H9 (cell line): ENCODE measurements at regions not wholly inside any gene's neighbourhood (a gene's known extent, or its start where the extent isn't known, plus 50 kb on each side); places are given as distances from the start of the nearest gene placed in this dataset.

Source experiments
- DNase-seq: peaks from one replicate; pipeline ENCODE4 v3.0.0-alpha.2; 2017
- H2AFZ ChIP-seq: one replicate; pipeline ENCODE4 v1.6.1; 2013; ENCODE audit warnings: mild to moderate bottlenecking, low read length, control low read depth, moderate library complexity
- H2AK5ac ChIP-seq: 2 replicates; pipeline ENCODE4 v1.6.1; 2013; ENCODE audit warnings: low read length, control low read depth, mixed read lengths; ENCODE audit not compliant: insufficient read length
- H2BK120ac ChIP-seq: one replicate; pipeline ENCODE4 v1.6.1; 2013; ENCODE audit warnings: low read depth, mild to moderate bottlenecking, low read length, control low read depth, inconsistent platforms; ENCODE audit not compliant: poor library complexity, severe bottlenecking
- H2BK12ac ChIP-seq: 2 replicates; pipeline ENCODE4 v1.6.1; 2013; ENCODE audit warnings: low read length, control low read depth, mixed read lengths, low read depth; ENCODE audit not compliant: insufficient read length
- H2BK15ac ChIP-seq: 2 replicates; pipeline ENCODE4 v1.6.1; 2013; ENCODE audit warnings: low read depth, low read length, control low read depth
- H2BK20ac ChIP-seq: one replicate; pipeline ENCODE4 v1.6.1; 2013; ENCODE audit warnings: low read depth, mild to moderate bottlenecking, low read length, control low read depth, inconsistent platforms; ENCODE audit not compliant: poor library complexity, severe bottlenecking
- H2BK5ac ChIP-seq: 2 replicates; pipeline ENCODE4 v1.6.1; 2013; ENCODE audit warnings: low read length, control low read depth, mixed read lengths; ENCODE audit not compliant: insufficient read length
- H3K14ac ChIP-seq: 2 replicates; pipeline ENCODE4 v1.6.1; 2013; ENCODE audit warnings: low read length, control low read depth; ENCODE audit not compliant: insufficient read depth
- H3K18ac ChIP-seq: 2 replicates; pipeline ENCODE4 v1.6.1; 2013; ENCODE audit warnings: low read depth, mild to moderate bottlenecking, mixed read lengths, low read length, control low read depth; ENCODE audit not compliant: insufficient read length
- H3K23ac ChIP-seq: 2 replicates; pipeline ENCODE4 v1.6.1; 2013; ENCODE audit warnings: low read length, control low read depth, mixed read lengths, low read depth; ENCODE audit not compliant: insufficient read length
- H3K23me2 ChIP-seq: 2 replicates; pipeline ENCODE4 v1.6.1; 2013; ENCODE audit warnings: low read depth, mild to moderate bottlenecking, mixed read lengths, low read length, control low read depth; ENCODE audit not compliant: insufficient read length, poor library complexity, severe bottlenecking
- H3K27ac ChIP-seq: 2 replicates; pipeline ENCODE4 v1.5.1; 2013; ENCODE audit warnings: low read length, control low read depth, mixed read lengths, low read depth; ENCODE audit not compliant: insufficient read length
- H3K27me3 ChIP-seq: 2 replicates; pipeline ENCODE4 v1.6.1; 2013; ENCODE audit warnings: low read length, control low read depth, inconsistent platforms; ENCODE audit not compliant: insufficient read depth
- H3K4ac ChIP-seq: 2 replicates; pipeline ENCODE4 v1.6.1; 2013; ENCODE audit warnings: low read depth, mild to moderate bottlenecking, control low read depth, inconsistent platforms, low read length, moderate library complexity
- H3K4me1 ChIP-seq: 2 replicates; pipeline ENCODE4 v1.6.1; 2013; ENCODE audit warnings: low read length, control low read depth, inconsistent platforms; ENCODE audit not compliant: insufficient read depth
- H3K4me2 ChIP-seq: 2 replicates; pipeline ENCODE4 v1.6.1; 2013; ENCODE audit warnings: low read length, control low read depth, mixed read lengths; ENCODE audit not compliant: insufficient read length, insufficient read depth
- H3K56ac ChIP-seq: 2 replicates; pipeline ENCODE4 v1.6.1; 2013; ENCODE audit warnings: low read depth, mild to moderate bottlenecking, mixed read lengths, low read length, control low read depth; ENCODE audit not compliant: insufficient read length
- H3K79me1 ChIP-seq: 2 replicates; pipeline ENCODE4 v1.6.1; 2013; ENCODE audit warnings: low read depth, mild to moderate bottlenecking, moderate library complexity, low read length, control low read depth, inconsistent platforms; ENCODE audit not compliant: insufficient read depth, poor library complexity, severe bottlenecking
- H3K79me2 ChIP-seq: 2 replicates; pipeline ENCODE4 v1.6.1; 2013; ENCODE audit warnings: low read length, control low read depth, inconsistent platforms; ENCODE audit not compliant: insufficient read depth
- H3K9ac ChIP-seq: 2 replicates; pipeline ENCODE4 v1.6.1; 2013; ENCODE audit warnings: low read length, control low read depth, mixed read lengths; ENCODE audit not compliant: insufficient read length; ENCODE audit errors: extremely low read depth
- H3K9me3 ChIP-seq: one replicate; pipeline ENCODE4 v1.6.1; 2013; ENCODE audit warnings: low read depth, low read length, inconsistent platforms; ENCODE audit not compliant: control insufficient read depth
- H3T11ph ChIP-seq: one replicate; pipeline ENCODE4 v1.6.1; 2013; ENCODE audit warnings: mild to moderate bottlenecking, low read length, control low read depth, inconsistent platforms
- H4K20me1 ChIP-seq: one replicate; pipeline ENCODE4 v1.6.1; 2013; ENCODE audit not compliant: control insufficient read depth, insufficient read length, insufficient read depth
- H4K5ac ChIP-seq: 2 replicates; pipeline ENCODE4 v1.6.1; 2013; ENCODE audit warnings: low read depth, mild to moderate bottlenecking, mixed read lengths, low read length, control low read depth; ENCODE audit not compliant: insufficient read length
- H4K8ac ChIP-seq: replicated peaks from 2 replicates; pipeline ENCODE4 v1.6.1; 2013; ENCODE audit warnings: low read length, control low read depth, mixed read lengths, low read depth; ENCODE audit not compliant: insufficient read length
- H4K91ac ChIP-seq: 2 replicates; pipeline ENCODE4 v1.6.1; 2013; ENCODE audit warnings: low read depth, mild to moderate bottlenecking, moderate library complexity, mixed read lengths, low read length, control low read depth; ENCODE audit not compliant: insufficient read length
- H3K27ac Mint-ChIP-seq, 3 experiments: 2 replicates in 2 of 3; 3 replicates in 1 of 3; pipeline ENCODE4 v1.8.0; 2020 to 2021; ENCODE audit warnings: mixed read lengths in 3 of 3, mild to moderate bottlenecking in 1 of 3, moderate library complexity in 1 of 3
- H3K27me3 Mint-ChIP-seq: 2 replicates; pipeline ENCODE4 v1.8.0; 2021; ENCODE audit warnings: low read depth, mild to moderate bottlenecking, moderate library complexity, mixed read lengths
- H3K36me3 Mint-ChIP-seq, 3 experiments: 2 replicates in 2 of 3; 3 replicates in 1 of 3; pipeline ENCODE4 v1.8.0; 2020 to 2021; ENCODE audit warnings: low read depth in 3 of 3, mixed read lengths in 3 of 3; ENCODE audit not compliant: insufficient read depth in 1 of 3
- H3K4me1 Mint-ChIP-seq, 2 experiments: 2 replicates each; pipeline ENCODE4 v1.8.0; 2020; ENCODE audit warnings: mixed read lengths in 2 of 2
- H3K4me3 Mint-ChIP-seq, 2 experiments: 2 replicates in 1 of 2; 3 replicates in 1 of 2; pipeline ENCODE4 v1.8.0; 2020 to 2021; ENCODE audit warnings: mild to moderate bottlenecking in 2 of 2, mixed read lengths in 2 of 2, moderate library complexity in 1 of 2
- H3K9me3 Mint-ChIP-seq, 2 experiments: 2 replicates in 1 of 2; 3 replicates in 1 of 2; pipeline ENCODE4 v1.8.0; 2020; ENCODE audit warnings: mild to moderate bottlenecking in 2 of 2, mixed read lengths in 2 of 2, moderate library complexity in 1 of 2
- CTCF ChIP-seq: fragments of 200-600 bp; sonication (generic); conservative IDR thresholded peaks from 3 replicates; pipeline ENCODE4 v1.8.0; 2021; ENCODE audit warnings: antibody characterized with exemption, mild to moderate bottlenecking
- WGBS: extraction: QIAGEN DNeasy Blood & Tissue Kit; methylation state at CpG from one replicate; pipeline ENCODE4 v1.1.7; 2013; ENCODE audit warnings: missing lambda C conversion rate, low lambda C conversion rate, mixed read lengths; ENCODE audit not compliant: insufficient read length; ENCODE audit errors: extremely low coverage; 5-methylcytosine and 5-hydroxymethylcytosine counted together

- H3K4me1 Mint-ChIP-seq, result peaks cover 12 to 14% of the 10 kb centered on the region in 2 experiments
- Histone ChIP-seq H3K4me2 (no peak overlapping the region), H3K4me1 (peaks cover 2% of the 10 kb centered on the region; the same call in 1 of the 2 replicates), H3K9ac (no peak overlapping the region), H3K27ac (no peak overlapping the region), H3K79me2 (no peaks in the 10 kb centered on the region), H3K79me1 (no peaks in the 10 kb centered on the region), H3K4ac (no peak overlapping the region), H3K56ac (no peak overlapping the region), H2AFZ (no peak overlapping the region), H2BK15ac (no peak overlapping the region), H3K27me3 (no peaks in the 10 kb centered on the region), H4K91ac (no peak overlapping the region), H3T11ph (no peak overlapping the region), H4K20me1 (no peaks in the 10 kb centered on the region), H3K23me2 (no peaks in the 10 kb centered on the region), H3K14ac (no peak overlapping the region), H4K8ac (no peak overlapping the region), H3K18ac (no peak overlapping the region), H3K23ac (no peak overlapping the region), H2BK12ac (no peak overlapping the region), H2BK5ac (no peak overlapping the region), H2BK120ac (no peak overlapping the region), H2AK5ac (no peak overlapping the region), H3K9me3 (no peaks in the 10 kb centered on the region), H2BK20ac (no peak overlapping the region), H4K5ac (no peak overlapping the region)
- H3K4me3 Mint-ChIP-seq, result no peak overlapping the region
- no peak for DNase-seq
- WGBS, result no CpG with 5 or more reads among the region's 11 CpGs
- no peak overlapping the region for H3K27ac Mint-ChIP-seq
- H3K9me3 Mint-ChIP-seq, result peaks cover 0 to 2% of the 10 kb centered on the region in 2 experiments; a peak in 2 of 5 replicates
- peaks cover 23% of the 10 kb centered on the region for H3K27me3 Mint-ChIP-seq
- peak; percentile 18; the same call in 1 of the 3 replicates for TF ChIP-seq CTCF
- no peaks in the 10 kb centered on the region; a peak in 1 of 7 replicates for H3K36me3 Mint-ChIP-seq
Measured at GRCh38 chr16:85979605-85980004, 80.6 kb downstream of the IRF8 start.
